H9 (cell line): ENCODE measurements at regions not wholly inside any gene's neighbourhood (a gene's known extent, or its start where the extent isn't known, plus 50 kb on each side); places are given as distances from the start of the nearest gene placed in this dataset.

Source experiments
- DNase-seq: peaks from one replicate; pipeline ENCODE4 v3.0.0-alpha.2; 2017
- H2AFZ ChIP-seq: one replicate; pipeline ENCODE4 v1.6.1; 2013; ENCODE audit warnings: mild to moderate bottlenecking, low read length, control low read depth, moderate library complexity
- H2AK5ac ChIP-seq: 2 replicates; pipeline ENCODE4 v1.6.1; 2013; ENCODE audit warnings: low read length, control low read depth, mixed read lengths; ENCODE audit not compliant: insufficient read length
- H2BK120ac ChIP-seq: one replicate; pipeline ENCODE4 v1.6.1; 2013; ENCODE audit warnings: low read depth, mild to moderate bottlenecking, low read length, control low read depth, inconsistent platforms; ENCODE audit not compliant: poor library complexity, severe bottlenecking
- H2BK12ac ChIP-seq: 2 replicates; pipeline ENCODE4 v1.6.1; 2013; ENCODE audit warnings: low read length, control low read depth, mixed read lengths, low read depth; ENCODE audit not compliant: insufficient read length
- H2BK15ac ChIP-seq: 2 replicates; pipeline ENCODE4 v1.6.1; 2013; ENCODE audit warnings: low read depth, low read length, control low read depth
- H2BK20ac ChIP-seq: one replicate; pipeline ENCODE4 v1.6.1; 2013; ENCODE audit warnings: low read depth, mild to moderate bottlenecking, low read length, control low read depth, inconsistent platforms; ENCODE audit not compliant: poor library complexity, severe bottlenecking
- H2BK5ac ChIP-seq: 2 replicates; pipeline ENCODE4 v1.6.1; 2013; ENCODE audit warnings: low read length, control low read depth, mixed read lengths; ENCODE audit not compliant: insufficient read length
- H3K14ac ChIP-seq: 2 replicates; pipeline ENCODE4 v1.6.1; 2013; ENCODE audit warnings: low read length, control low read depth; ENCODE audit not compliant: insufficient read depth
- H3K18ac ChIP-seq: 2 replicates; pipeline ENCODE4 v1.6.1; 2013; ENCODE audit warnings: low read depth, mild to moderate bottlenecking, mixed read lengths, low read length, control low read depth; ENCODE audit not compliant: insufficient read length
- H3K23ac ChIP-seq: 2 replicates; pipeline ENCODE4 v1.6.1; 2013; ENCODE audit warnings: low read length, control low read depth, mixed read lengths, low read depth; ENCODE audit not compliant: insufficient read length
- H3K23me2 ChIP-seq: 2 replicates; pipeline ENCODE4 v1.6.1; 2013; ENCODE audit warnings: low read depth, mild to moderate bottlenecking, mixed read lengths, low read length, control low read depth; ENCODE audit not compliant: insufficient read length, poor library complexity, severe bottlenecking
- H3K27ac ChIP-seq: 2 replicates; pipeline ENCODE4 v1.5.1; 2013; ENCODE audit warnings: low read length, control low read depth, mixed read lengths, low read depth; ENCODE audit not compliant: insufficient read length
- H3K27me3 ChIP-seq: 2 replicates; pipeline ENCODE4 v1.6.1; 2013; ENCODE audit warnings: low read length, control low read depth, inconsistent platforms; ENCODE audit not compliant: insufficient read depth
- H3K4ac ChIP-seq: 2 replicates; pipeline ENCODE4 v1.6.1; 2013; ENCODE audit warnings: low read depth, mild to moderate bottlenecking, control low read depth, inconsistent platforms, low read length, moderate library complexity
- H3K4me1 ChIP-seq: 2 replicates; pipeline ENCODE4 v1.6.1; 2013; ENCODE audit warnings: low read length, control low read depth, inconsistent platforms; ENCODE audit not compliant: insufficient read depth
- H3K4me2 ChIP-seq: 2 replicates; pipeline ENCODE4 v1.6.1; 2013; ENCODE audit warnings: low read length, control low read depth, mixed read lengths; ENCODE audit not compliant: insufficient read length, insufficient read depth
- H3K56ac ChIP-seq: 2 replicates; pipeline ENCODE4 v1.6.1; 2013; ENCODE audit warnings: low read depth, mild to moderate bottlenecking, mixed read lengths, low read length, control low read depth; ENCODE audit not compliant: insufficient read length
- H3K79me1 ChIP-seq: 2 replicates; pipeline ENCODE4 v1.6.1; 2013; ENCODE audit warnings: low read depth, mild to moderate bottlenecking, moderate library complexity, low read length, control low read depth, inconsistent platforms; ENCODE audit not compliant: insufficient read depth, poor library complexity, severe bottlenecking
- H3K79me2 ChIP-seq: 2 replicates; pipeline ENCODE4 v1.6.1; 2013; ENCODE audit warnings: low read length, control low read depth, inconsistent platforms; ENCODE audit not compliant: insufficient read depth
- H3K9ac ChIP-seq: 2 replicates; pipeline ENCODE4 v1.6.1; 2013; ENCODE audit warnings: low read length, control low read depth, mixed read lengths; ENCODE audit not compliant: insufficient read length; ENCODE audit errors: extremely low read depth
- H3K9me3 ChIP-seq: one replicate; pipeline ENCODE4 v1.6.1; 2013; ENCODE audit warnings: low read depth, low read length, inconsistent platforms; ENCODE audit not compliant: control insufficient read depth
- H3T11ph ChIP-seq: one replicate; pipeline ENCODE4 v1.6.1; 2013; ENCODE audit warnings: mild to moderate bottlenecking, low read length, control low read depth, inconsistent platforms
- H4K20me1 ChIP-seq: one replicate; pipeline ENCODE4 v1.6.1; 2013; ENCODE audit not compliant: control insufficient read depth, insufficient read length, insufficient read depth
- H4K5ac ChIP-seq: 2 replicates; pipeline ENCODE4 v1.6.1; 2013; ENCODE audit warnings: low read depth, mild to moderate bottlenecking, mixed read lengths, low read length, control low read depth; ENCODE audit not compliant: insufficient read length
- H4K8ac ChIP-seq: replicated peaks from 2 replicates; pipeline ENCODE4 v1.6.1; 2013; ENCODE audit warnings: low read length, control low read depth, mixed read lengths, low read depth; ENCODE audit not compliant: insufficient read length
- H4K91ac ChIP-seq: 2 replicates; pipeline ENCODE4 v1.6.1; 2013; ENCODE audit warnings: low read depth, mild to moderate bottlenecking, moderate library complexity, mixed read lengths, low read length, control low read depth; ENCODE audit not compliant: insufficient read length
- H3K27ac Mint-ChIP-seq, 3 experiments: 2 replicates in 2 of 3; 3 replicates in 1 of 3; pipeline ENCODE4 v1.8.0; 2020 to 2021; ENCODE audit warnings: mixed read lengths in 3 of 3, mild to moderate bottlenecking in 1 of 3, moderate library complexity in 1 of 3
- H3K27me3 Mint-ChIP-seq: 2 replicates; pipeline ENCODE4 v1.8.0; 2021; ENCODE audit warnings: low read depth, mild to moderate bottlenecking, moderate library complexity, mixed read lengths
- H3K36me3 Mint-ChIP-seq, 3 experiments: 2 replicates in 2 of 3; 3 replicates in 1 of 3; pipeline ENCODE4 v1.8.0; 2020 to 2021; ENCODE audit warnings: low read depth in 3 of 3, mixed read lengths in 3 of 3; ENCODE audit not compliant: insufficient read depth in 1 of 3
- H3K4me1 Mint-ChIP-seq, 2 experiments: 2 replicates each; pipeline ENCODE4 v1.8.0; 2020; ENCODE audit warnings: mixed read lengths in 2 of 2
- H3K4me3 Mint-ChIP-seq, 2 experiments: 2 replicates in 1 of 2; 3 replicates in 1 of 2; pipeline ENCODE4 v1.8.0; 2020 to 2021; ENCODE audit warnings: mild to moderate bottlenecking in 2 of 2, mixed read lengths in 2 of 2, moderate library complexity in 1 of 2
- H3K9me3 Mint-ChIP-seq, 2 experiments: 2 replicates in 1 of 2; 3 replicates in 1 of 2; pipeline ENCODE4 v1.8.0; 2020; ENCODE audit warnings: mild to moderate bottlenecking in 2 of 2, mixed read lengths in 2 of 2, moderate library complexity in 1 of 2
- CTCF ChIP-seq: fragments of 200-600 bp; sonication (generic); conservative IDR thresholded peaks from 3 replicates; pipeline ENCODE4 v1.8.0; 2021; ENCODE audit warnings: antibody characterized with exemption, mild to moderate bottlenecking
- WGBS: extraction: QIAGEN DNeasy Blood & Tissue Kit; methylation state at CpG from one replicate; pipeline ENCODE4 v1.1.7; 2013; ENCODE audit warnings: missing lambda C conversion rate, low lambda C conversion rate, mixed read lengths; ENCODE audit not compliant: insufficient read length; ENCODE audit errors: extremely low coverage; 5-methylcytosine and 5-hydroxymethylcytosine counted together

GRCh38 chr7:51521694-51522312, 205.2 kb upstream of the COBL start:
- Histone ChIP-seq H3K4me1 (peaks cover 1% of the 10 kb centered on the region), H4K91ac (no peak overlapping the region), H2AFZ (no peak overlapping the region), H3K27me3 (no peaks in the 10 kb centered on the region), H3T11ph (no peak overlapping the region), H3K79me1 (no peaks in the 10 kb centered on the region), H2BK12ac (no peak overlapping the region), H4K20me1 (no peaks in the 10 kb centered on the region), H3K9me3 (no peaks in the 10 kb centered on the region), H3K56ac (no peak overlapping the region), H3K27ac (no peak overlapping the region), H3K4ac (no peak overlapping the region), H3K23ac (no peak overlapping the region), H3K23me2 (no peaks in the 10 kb centered on the region), H3K4me2 (no peak overlapping the region), H2BK15ac (no peak overlapping the region), H3K14ac (no peak overlapping the region), H2BK5ac (no peak overlapping the region), H3K79me2 (no peaks in the 10 kb centered on the region), H4K5ac (no peak overlapping the region), H2BK120ac (no peak overlapping the region), H4K8ac (no peak overlapping the region), H2AK5ac (no peak overlapping the region), H3K9ac (no peak overlapping the region), H3K18ac (no peak overlapping the region), H2BK20ac (no peak overlapping the region)
- Mint-ChIP-seq H3K9me3 (no peaks in the 10 kb centered on the region), H3K4me3 (no peak overlapping the region), H3K27me3 (peaks cover 2% of the 10 kb centered on the region), H3K4me1 (peaks cover 23 to 32% of the 10 kb centered on the region in 2 experiments), H3K36me3 (no peaks in the 10 kb centered on the region), H3K27ac (no peak overlapping the region)
- no CpG with 5 or more reads among the region's 6 CpGs for WGBS
- TF ChIP-seq CTCF = no peak
- no peak for DNase-seq
